ENCODE measurements at regions not wholly inside any gene's neighbourhood (a gene's known extent, or its start where the extent isn't known, plus 50 kb on each side); places are given as distances from the start of the nearest gene placed in this dataset.

GRCh38 chr11:79919350-79919749 is 478.5 kb upstream of the TENM4 start:
- Mint-ChIP-seq H3K27ac (no peak overlapping the region), H3K4me3 (no peak overlapping the region), H3K4me1 (no peaks in the 10 kb centered on the region), H3K36me3 (no peaks in the 10 kb centered on the region), H3K27me3 (no peaks in the 10 kb centered on the region), H3K9me3 (peaks cover 4 to 15% (median 10%) of the 10 kb centered on the region in 3 donors)
- ATAC-seq (replicated peaks in 1 of 4): no peak
- POLR2A ChIA-PET: no interaction called here
- no peak overlapping the region for H3K4me3 ChIP-seq (ENCODE audit: control insufficient read depth in 1 of 2, extremely low read depth in 1 of 2, low read length in 1 of 2)
- no peaks in the 10 kb centered on the region for H3K4me1 ChIP-seq (ENCODE audit: control insufficient read depth in 1 of 2, extremely low read depth in 1 of 2, insufficient read depth in 2 of 2, low read length in 2 of 2)
- no peaks in the 10 kb centered on the region for H3K9me3 ChIP-seq
- H3K27me3 ChIP-seq (replicated peaks in 1 of 2; ENCODE audit: control insufficient read depth in 2 of 2, extremely low read depth in 1 of 2, insufficient read depth in 2 of 2, low read length in 1 of 2): no peaks in the 10 kb centered on the region
- no peaks in the 10 kb centered on the region for H3K36me3 ChIP-seq (ENCODE audit: control insufficient read depth in 2 of 2, extremely low read depth in 1 of 2, insufficient read depth in 1 of 2, low read length in 1 of 2)
- DNase-seq: no peak
- CTCF ChIA-PET: no interaction called here
- no peak overlapping the region for H3K27ac ChIP-seq (ENCODE audit: low read length)

- no CpG with 5 or more reads among the region's 1 CpG for WGBS (ENCODE audit: insufficient coverage)
- no peak for DNase-seq
- H3K9me3 ChIP-seq: no peaks in the 10 kb centered on the region
- Mint-ChIP-seq H3K27me3 (no peaks in the 10 kb centered on the region), H3K9me3 (peaks cover 6 to 18% (median 10%) of the 10 kb centered on the region in 3 donors), H3K36me3 (no peaks in the 10 kb centered on the region), H3K27ac (no peak overlapping the region), H3K4me1 (no peaks in the 10 kb centered on the region), H3K4me3 (no peak overlapping the region)
- CTCF ChIA-PET: no interaction called here
- H3K4me1 ChIP-seq (ENCODE audit: control insufficient read depth in 1 of 2, extremely low read depth in 1 of 2, insufficient read depth in 2 of 2, low read length in 2 of 2): no peaks in the 10 kb centered on the region
- POLR2A ChIA-PET: no interaction called here
- H3K27ac ChIP-seq (ENCODE audit: low read length): no peak overlapping the region
- ATAC-seq (replicated peaks in 1 of 4): no peak
- no peaks in the 10 kb centered on the region for H3K27me3 ChIP-seq (replicated peaks in 1 of 2; ENCODE audit: control insufficient read depth in 2 of 2, extremely low read depth in 1 of 2, insufficient read depth in 2 of 2, low read length in 1 of 2)
- no peak overlapping the region for H3K4me3 ChIP-seq (ENCODE audit: control insufficient read depth in 1 of 2, extremely low read depth in 1 of 2, low read length in 1 of 2)
- H3K36me3 ChIP-seq (ENCODE audit: control insufficient read depth in 2 of 2, extremely low read depth in 1 of 2, insufficient read depth in 1 of 2, low read length in 1 of 2): no peaks in the 10 kb centered on the region
Observed at GRCh38 chr11:79918846-79919245, 478.0 kb upstream of the TENM4 start.

GRCh38 chr11:79906164-79906563 is 465.3 kb upstream of the TENM4 start:
- Mint-ChIP-seq H3K4me1 (no peaks in the 10 kb centered on the region), H3K36me3 (no peaks in the 10 kb centered on the region), H3K27ac (no peak overlapping the region), H3K4me3 (no peak overlapping the region), H3K9me3 (peaks cover 9 to 24% (median 13%) of the 10 kb centered on the region in 3 donors), H3K27me3 (no peaks in the 10 kb centered on the region)
- CTCF ChIA-PET: no interaction called here
- POLR2A ChIA-PET: no interaction called here
- Histone ChIP-seq H3K27me3 (replicated peaks in 1 of 2; ENCODE audit: control insufficient read depth in 2 of 2, extremely low read depth in 1 of 2, insufficient read depth in 2 of 2, low read length in 1 of 2) (no peaks in the 10 kb centered on the region), H3K36me3 (ENCODE audit: control insufficient read depth in 2 of 2, extremely low read depth in 1 of 2, insufficient read depth in 1 of 2, low read length in 1 of 2) (no peaks in the 10 kb centered on the region), H3K4me3 (ENCODE audit: control insufficient read depth in 1 of 2, extremely low read depth in 1 of 2, low read length in 1 of 2) (no peak overlapping the region), H3K4me1 (ENCODE audit: control insufficient read depth in 1 of 2, extremely low read depth in 1 of 2, insufficient read depth in 2 of 2, low read length in 2 of 2) (no peaks in the 10 kb centered on the region), H3K27ac (ENCODE audit: low read length) (no peak overlapping the region), H3K9me3 (no peaks in the 10 kb centered on the region)
- DNase-seq (no peak), ATAC-seq (replicated peaks in 1 of 4) (no peak)
- WGBS (ENCODE audit: insufficient coverage): 75% methylated on average over 5 of the region's 8 CpGs

- H3K36me3 ChIP-seq (ENCODE audit: control insufficient read depth in 2 of 2, extremely low read depth in 1 of 2, insufficient read depth in 1 of 2, low read length in 1 of 2): no peaks in the 10 kb centered on the region
- no peaks in the 10 kb centered on the region for H3K4me1 Mint-ChIP-seq
- H3K36me3 Mint-ChIP-seq: no peaks in the 10 kb centered on the region
- DNase-seq: no peak
- ATAC-seq (replicated peaks in 1 of 4): no peak
- H3K27ac ChIP-seq (ENCODE audit: low read length): no peak overlapping the region
- 83% methylated on average over 1 of the region's 2 CpGs for WGBS (ENCODE audit: insufficient coverage)
- no peaks in the 10 kb centered on the region for H3K27me3 ChIP-seq (replicated peaks in 1 of 2; ENCODE audit: control insufficient read depth in 2 of 2, extremely low read depth in 1 of 2, insufficient read depth in 2 of 2, low read length in 1 of 2)
- no peaks in the 10 kb centered on the region for H3K4me1 ChIP-seq (ENCODE audit: control insufficient read depth in 1 of 2, extremely low read depth in 1 of 2, insufficient read depth in 2 of 2, low read length in 2 of 2)
- ChIA-PET CTCF (no interaction called here), POLR2A (no interaction called here)
- H3K27ac Mint-ChIP-seq: no peak overlapping the region
- no peaks in the 10 kb centered on the region for H3K27me3 Mint-ChIP-seq
- H3K4me3 Mint-ChIP-seq: no peak overlapping the region
- H3K4me3 ChIP-seq (ENCODE audit: control insufficient read depth in 1 of 2, extremely low read depth in 1 of 2, low read length in 1 of 2): no peak overlapping the region
- H3K9me3 ChIP-seq: no peaks in the 10 kb centered on the region
- peaks cover 13 to 37% (median 20%) of the 10 kb centered on the region in 3 donors for H3K9me3 Mint-ChIP-seq
Observed at GRCh38 chr11:79902493-79902892, 461.7 kb upstream of the TENM4 start.

GRCh38 chr11:79897896-79898295 is 457.1 kb upstream of the TENM4 start:
- POLR2A ChIA-PET: no interaction called here

GRCh38 chr11:79896258-79896657 is 455.4 kb upstream of the TENM4 start:
- ChIA-PET POLR2A (no interaction called here), CTCF (no interaction called here)
- Mint-ChIP-seq H3K4me1 (no peaks in the 10 kb centered on the region), H3K27ac (no peak overlapping the region), H3K27me3 (no peaks in the 10 kb centered on the region), H3K4me3 (no peak overlapping the region), H3K36me3 (no peaks in the 10 kb centered on the region), H3K9me3 (peaks cover 11 to 26% (median 22%) of the 10 kb centered on the region in 3 donors)
- no peak for DNase-seq
- no peaks in the 10 kb centered on the region for H3K4me1 ChIP-seq (ENCODE audit: control insufficient read depth in 1 of 2, extremely low read depth in 1 of 2, insufficient read depth in 2 of 2, low read length in 2 of 2)
- no peaks in the 10 kb centered on the region for H3K36me3 ChIP-seq (ENCODE audit: control insufficient read depth in 2 of 2, extremely low read depth in 1 of 2, insufficient read depth in 1 of 2, low read length in 1 of 2)
- H3K27me3 ChIP-seq (replicated peaks in 1 of 2; ENCODE audit: control insufficient read depth in 2 of 2, extremely low read depth in 1 of 2, insufficient read depth in 2 of 2, low read length in 1 of 2): no peaks in the 10 kb centered on the region
- no peaks in the 10 kb centered on the region for H3K9me3 ChIP-seq
- H3K27ac ChIP-seq (ENCODE audit: low read length): no peak overlapping the region
- no peak overlapping the region for H3K4me3 ChIP-seq (ENCODE audit: control insufficient read depth in 1 of 2, extremely low read depth in 1 of 2, low read length in 1 of 2)
- no peak for ATAC-seq (replicated peaks in 1 of 4)

More at GRCh38 chr11:79897896-79898295, 457.1 kb upstream of the TENM4 start:
- H3K4me3 Mint-ChIP-seq: no peak overlapping the region
- WGBS (ENCODE audit: insufficient coverage): no CpG with 5 or more reads among the region's 1 CpG
- no peaks in the 10 kb centered on the region for H3K27me3 Mint-ChIP-seq
- no peaks in the 10 kb centered on the region for H3K36me3 ChIP-seq (ENCODE audit: control insufficient read depth in 2 of 2, extremely low read depth in 1 of 2, insufficient read depth in 1 of 2, low read length in 1 of 2)
- H3K36me3 Mint-ChIP-seq: no peaks in the 10 kb centered on the region
- H3K27ac Mint-ChIP-seq: no peak overlapping the region
- ATAC-seq (replicated peaks in 1 of 4): no peak
- H3K4me1 ChIP-seq (ENCODE audit: control insufficient read depth in 1 of 2, extremely low read depth in 1 of 2, insufficient read depth in 2 of 2, low read length in 2 of 2): no peaks in the 10 kb centered on the region
- no peaks in the 10 kb centered on the region for H3K4me1 Mint-ChIP-seq
- CTCF ChIA-PET: no interaction called here
- H3K9me3 Mint-ChIP-seq: peaks cover 13 to 30% (median 23%) of the 10 kb centered on the region in 3 donors
- H3K4me3 ChIP-seq (ENCODE audit: control insufficient read depth in 1 of 2, extremely low read depth in 1 of 2, low read length in 1 of 2): no peak overlapping the region
- H3K27ac ChIP-seq (ENCODE audit: low read length): no peak overlapping the region
- no peaks in the 10 kb centered on the region for H3K9me3 ChIP-seq
- H3K27me3 ChIP-seq (replicated peaks in 1 of 2; ENCODE audit: control insufficient read depth in 2 of 2, extremely low read depth in 1 of 2, insufficient read depth in 2 of 2, low read length in 1 of 2): no peaks in the 10 kb centered on the region
- DNase-seq: no peak

- no peak overlapping the region for H3K4me3 Mint-ChIP-seq
- ATAC-seq (replicated peaks in 1 of 4) (no peak), DNase-seq (no peak)
- CTCF ChIA-PET: interaction anchor here in 1 of 2 donors (0.6 kb wide), 1 partner anchor 50 kb away, joined by 3 read pairs; no protein-coding TSS in a partner anchor
- H3K27ac Mint-ChIP-seq: no peak overlapping the region
- H3K4me1 Mint-ChIP-seq: no peaks in the 10 kb centered on the region
- H3K9me3 Mint-ChIP-seq: peaks cover 6 to 18% (median 10%) of the 10 kb centered on the region in 3 donors
- H3K27me3 ChIP-seq (replicated peaks in 1 of 2; ENCODE audit: control insufficient read depth in 2 of 2, extremely low read depth in 1 of 2, insufficient read depth in 2 of 2, low read length in 1 of 2): no peaks in the 10 kb centered on the region
- no peaks in the 10 kb centered on the region for H3K36me3 Mint-ChIP-seq
- H3K4me1 ChIP-seq (ENCODE audit: control insufficient read depth in 1 of 2, extremely low read depth in 1 of 2, insufficient read depth in 2 of 2, low read length in 2 of 2): no peaks in the 10 kb centered on the region
- H3K27me3 Mint-ChIP-seq: no peaks in the 10 kb centered on the region
- no peaks in the 10 kb centered on the region for H3K36me3 ChIP-seq (ENCODE audit: control insufficient read depth in 2 of 2, extremely low read depth in 1 of 2, insufficient read depth in 1 of 2, low read length in 1 of 2)
- POLR2A ChIA-PET: no interaction called here
- 66% methylated on average over 2 of the region's 3 CpGs for WGBS (ENCODE audit: insufficient coverage)
- no peak overlapping the region for H3K4me3 ChIP-seq (ENCODE audit: control insufficient read depth in 1 of 2, extremely low read depth in 1 of 2, low read length in 1 of 2)
- H3K9me3 ChIP-seq: no peaks in the 10 kb centered on the region
- no peak overlapping the region for H3K27ac ChIP-seq (ENCODE audit: low read length)
Observed at GRCh38 chr11:79894111-79894510, 453.3 kb upstream of the TENM4 start.
